Nephron (organoid): ENCODE measurements at regions not wholly inside any gene's neighbourhood (a gene's known extent, or its start where the extent isn't known, plus 50 kb on each side); places are given as distances from the start of the nearest gene placed in this dataset.

Experiments used
- H3K27ac Mint-ChIP-seq, 3 experiments: 2 replicates each; pipeline ENCODE4 v1.8.0; 2020; ENCODE audit warnings: mixed read lengths in 3 of 3, mild to moderate bottlenecking in 2 of 3, moderate library complexity in 1 of 3
- H3K27me3 Mint-ChIP-seq: 2 replicates; pipeline ENCODE4 v1.8.0; 2021; ENCODE audit warnings: low read depth, mild to moderate bottlenecking, moderate library complexity, mixed read lengths
- H3K36me3 Mint-ChIP-seq: 2 replicates; pipeline ENCODE4 v1.8.0; 2020; ENCODE audit warnings: low read depth, mixed read lengths
- H3K4me1 Mint-ChIP-seq: 2 replicates; pipeline ENCODE4 v1.8.0; 2020; ENCODE audit warnings: mixed read lengths
- H3K4me3 Mint-ChIP-seq, 3 experiments: 2 replicates each; pipeline ENCODE4 v1.8.0; 2020; ENCODE audit warnings: mild to moderate bottlenecking in 3 of 3, mixed read lengths in 3 of 3, moderate library complexity in 2 of 3
- H3K9me3 Mint-ChIP-seq: 2 replicates; pipeline ENCODE4 v1.8.0; 2020; ENCODE audit warnings: mixed read lengths
- TF ChIP-seq, protein P1 (sequence below), 3 experiments: fragments of 200-600 bp; sonication (generic); IDR thresholded peaks; one replicate each; pipeline ENCODE4 v1.5.0; 2021; ENCODE audit warnings: antibody characterized with exemption in 3 of 3; ENCODE audit not compliant: unreplicated experiment in 3 of 3

DNA sequence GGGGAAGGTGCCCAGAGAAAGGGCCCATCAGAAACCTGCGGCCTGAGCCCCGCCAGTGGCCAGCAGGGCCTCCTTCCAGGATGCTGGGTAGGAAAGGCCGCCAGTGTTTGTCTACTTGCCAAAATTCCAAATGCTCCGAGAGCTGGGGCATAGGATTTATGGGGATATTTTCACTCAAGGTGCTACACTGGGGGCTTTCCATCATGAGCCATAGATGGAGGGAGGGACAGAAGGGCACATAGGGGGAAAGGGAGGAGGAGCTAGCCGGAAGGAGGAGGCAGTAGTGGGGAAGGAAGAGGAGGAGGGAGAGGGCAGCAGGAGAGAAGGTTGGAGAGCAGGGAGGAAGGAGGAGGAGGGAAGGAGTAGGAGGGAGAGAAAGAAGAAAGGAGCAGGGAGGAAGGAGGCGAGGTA, 494.7 kb upstream of the PROK2 start:
- no peaks in the 10 kb centered on the region for H3K36me3 Mint-ChIP-seq
- TF ChIP-seq, protein P1, sequence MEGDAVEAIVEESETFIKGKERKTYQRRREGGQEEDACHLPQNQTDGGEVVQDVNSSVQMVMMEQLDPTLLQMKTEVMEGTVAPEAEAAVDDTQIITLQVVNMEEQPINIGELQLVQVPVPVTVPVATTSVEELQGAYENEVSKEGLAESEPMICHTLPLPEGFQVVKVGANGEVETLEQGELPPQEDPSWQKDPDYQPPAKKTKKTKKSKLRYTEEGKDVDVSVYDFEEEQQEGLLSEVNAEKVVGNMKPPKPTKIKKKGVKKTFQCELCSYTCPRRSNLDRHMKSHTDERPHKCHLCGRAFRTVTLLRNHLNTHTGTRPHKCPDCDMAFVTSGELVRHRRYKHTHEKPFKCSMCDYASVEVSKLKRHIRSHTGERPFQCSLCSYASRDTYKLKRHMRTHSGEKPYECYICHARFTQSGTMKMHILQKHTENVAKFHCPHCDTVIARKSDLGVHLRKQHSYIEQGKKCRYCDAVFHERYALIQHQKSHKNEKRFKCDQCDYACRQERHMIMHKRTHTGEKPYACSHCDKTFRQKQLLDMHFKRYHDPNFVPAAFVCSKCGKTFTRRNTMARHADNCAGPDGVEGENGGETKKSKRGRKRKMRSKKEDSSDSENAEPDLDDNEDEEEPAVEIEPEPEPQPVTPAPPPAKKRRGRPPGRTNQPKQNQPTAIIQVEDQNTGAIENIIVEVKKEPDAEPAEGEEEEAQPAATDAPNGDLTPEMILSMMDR (IDR thresholded peaks at IDR 0.05; ENCODE audit: unreplicated experiment in 3 of 3) = no peak

DNA sequence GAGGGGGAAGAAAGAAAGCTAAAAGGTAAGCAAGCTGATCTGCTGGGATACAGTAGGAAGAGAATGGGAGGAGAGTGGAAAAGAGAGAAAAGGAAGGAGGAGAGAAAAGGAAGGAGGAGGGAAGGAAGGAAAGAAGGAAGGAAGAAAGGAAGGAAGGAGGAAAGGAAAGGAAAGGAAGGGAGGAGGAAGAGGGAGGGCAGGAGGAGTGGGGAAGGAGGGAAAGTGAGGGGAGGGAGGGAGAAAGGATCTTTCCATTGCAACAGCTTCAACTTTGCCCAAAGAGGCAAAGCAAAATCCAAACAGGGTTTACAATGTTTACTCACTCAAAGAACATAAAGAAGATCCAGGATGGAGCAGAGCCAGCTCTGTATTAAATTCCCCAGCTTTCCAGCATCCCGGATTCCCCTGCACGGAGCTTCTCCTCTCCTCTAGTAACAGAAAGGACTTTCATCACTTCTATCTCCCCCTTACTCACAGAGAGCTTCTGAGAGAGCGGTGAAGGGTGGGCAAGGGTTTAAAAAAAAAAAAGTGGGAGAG, 494.2 kb upstream of the PROK2 start:
- TF ChIP-seq, protein P1 (IDR thresholded peaks at IDR 0.05; ENCODE audit: unreplicated experiment in 3 of 3) = no peak

More for the DNA sequence above, 494.7 kb upstream of the PROK2 start:
- Mint-ChIP-seq H3K4me1 (peaks cover 34% of the 10 kb centered on the region), H3K27me3 (peaks cover 29% of the 10 kb centered on the region), H3K4me3 (peak overlapping the region in 2 of 3 experiments; percentile 15 to 44), H3K9me3 (peaks cover 6% of the 10 kb centered on the region), H3K27ac (peak overlapping the region; percentile 56 to 78 (median 77))

DNA sequence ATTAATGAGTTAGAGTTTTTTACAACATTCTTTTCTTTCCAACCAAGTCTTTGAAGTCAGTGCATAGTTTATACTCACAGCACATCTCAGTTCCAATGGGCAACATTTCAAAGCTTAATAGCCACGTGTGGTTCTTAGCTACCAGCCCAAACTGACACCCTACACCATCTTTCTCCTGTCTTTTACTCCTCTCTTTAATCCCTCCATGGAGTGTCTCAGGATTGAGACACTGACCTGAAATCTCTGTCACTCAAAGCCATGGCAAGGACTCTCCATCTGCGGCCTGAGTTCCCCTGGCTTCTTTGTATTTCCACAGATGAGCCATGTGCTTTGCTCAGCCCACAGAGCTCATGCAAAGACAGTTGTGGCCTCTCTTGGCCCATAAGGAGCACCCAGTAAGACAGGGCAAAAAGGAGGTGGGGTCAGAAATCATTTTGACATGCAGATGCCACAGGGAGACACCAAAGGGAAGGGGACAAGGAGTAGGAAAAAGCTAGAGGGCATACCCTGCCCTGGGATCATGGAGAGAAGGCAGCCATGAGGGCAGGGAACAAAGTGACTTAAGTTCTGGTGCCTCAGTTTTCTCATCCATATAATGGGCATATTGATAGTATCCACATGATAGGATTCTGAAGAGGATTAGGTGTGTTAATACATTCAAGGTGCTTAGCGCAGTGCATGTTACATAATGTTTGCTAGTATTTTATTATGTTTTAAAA, 493.6 kb upstream of the PROK2 start:
- Mint-ChIP-seq H3K36me3 (no peaks in the 10 kb centered on the region), H3K27ac (peak overlapping the region; percentile 56 to 78 (median 77)), H3K4me3 (no peak overlapping the region), H3K27me3 (peaks cover 23% of the 10 kb centered on the region), H3K4me1 (peaks cover 45% of the 10 kb centered on the region), H3K9me3 (peaks cover 6% of the 10 kb centered on the region)
- TF ChIP-seq, protein P1 (IDR thresholded peaks at IDR 0.05; ENCODE audit: unreplicated experiment in 3 of 3) = no peak

More for the DNA sequence above, 494.2 kb upstream of the PROK2 start:
- H3K4me3 Mint-ChIP-seq = peak overlapping the region in 2 of 3 experiments; percentile 15 to 44
- peaks cover 26% of the 10 kb centered on the region for H3K27me3 Mint-ChIP-seq
- peaks cover 39% of the 10 kb centered on the region for H3K4me1 Mint-ChIP-seq
- no peaks in the 10 kb centered on the region for H3K36me3 Mint-ChIP-seq
- peaks cover 6% of the 10 kb centered on the region for H3K9me3 Mint-ChIP-seq
- peak overlapping the region; percentile 56 to 78 (median 77) for H3K27ac Mint-ChIP-seq

DNA sequence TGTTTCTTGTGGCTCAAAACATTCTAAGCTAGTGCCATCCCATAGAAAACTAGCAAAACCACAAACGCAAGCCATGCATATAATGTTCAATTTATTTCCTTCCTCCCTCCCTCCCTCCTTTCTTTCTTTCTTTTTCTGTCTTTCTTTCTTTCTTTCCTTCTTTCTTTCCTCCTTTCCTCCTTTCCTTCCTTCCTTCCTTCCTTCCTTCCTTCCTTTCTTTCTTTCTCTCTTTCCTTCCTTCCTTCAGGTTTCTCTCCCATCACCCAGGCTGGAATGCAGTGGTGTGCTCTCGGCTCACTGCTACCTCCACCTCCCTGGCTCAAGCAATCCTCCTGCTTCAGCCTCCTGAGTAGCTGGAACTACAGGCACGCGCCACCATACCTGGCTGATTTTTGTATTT, 492.8 kb upstream of the PROK2 start:
- Mint-ChIP-seq H3K4me1 (peaks cover 53% of the 10 kb centered on the region), H3K4me3 (peak overlapping the region in 1 of 3 experiments; percentile 43), H3K27me3 (peaks cover 27% of the 10 kb centered on the region), H3K36me3 (no peaks in the 10 kb centered on the region), H3K9me3 (peaks cover 6% of the 10 kb centered on the region), H3K27ac (no peak overlapping the region)
- TF ChIP-seq, protein P1 (IDR thresholded peaks at IDR 0.05; ENCODE audit: unreplicated experiment in 3 of 3) = no peak

DNA sequence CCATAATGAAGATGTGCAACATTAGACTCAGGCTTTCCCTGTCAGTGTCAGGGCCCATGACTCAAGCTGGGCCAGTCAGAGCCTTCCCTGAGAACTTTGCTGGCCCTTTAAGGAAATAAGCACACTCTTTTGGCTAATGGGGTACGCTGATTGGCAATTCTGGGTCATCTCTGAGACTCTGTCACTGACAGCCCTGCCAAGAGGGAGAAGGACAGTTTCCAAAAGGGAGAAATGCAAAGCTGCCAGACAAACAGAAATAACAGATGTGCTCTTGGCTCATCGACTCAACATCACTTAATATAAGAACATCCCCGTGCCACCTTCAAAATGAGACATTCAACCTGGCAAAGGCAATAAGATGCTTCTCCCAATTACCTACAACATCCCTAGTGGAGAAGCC, 491.9 kb upstream of the PROK2 start:
- Mint-ChIP-seq H3K27ac (no peak overlapping the region), H3K27me3 (peaks cover 31% of the 10 kb centered on the region), H3K4me1 (peaks cover 58% of the 10 kb centered on the region), H3K4me3 (no peak overlapping the region), H3K36me3 (no peaks in the 10 kb centered on the region), H3K9me3 (no peaks in the 10 kb centered on the region)
- TF ChIP-seq, protein P1 (IDR thresholded peaks at IDR 0.05; ENCODE audit: unreplicated experiment in 3 of 3) = no peak
